ENCODE measurements at regions not wholly inside any gene's neighbourhood (a gene's known extent, or its start where the extent isn't known, plus 50 kb on each side); places are given as distances from the start of the nearest gene placed in this dataset.

DNA sequence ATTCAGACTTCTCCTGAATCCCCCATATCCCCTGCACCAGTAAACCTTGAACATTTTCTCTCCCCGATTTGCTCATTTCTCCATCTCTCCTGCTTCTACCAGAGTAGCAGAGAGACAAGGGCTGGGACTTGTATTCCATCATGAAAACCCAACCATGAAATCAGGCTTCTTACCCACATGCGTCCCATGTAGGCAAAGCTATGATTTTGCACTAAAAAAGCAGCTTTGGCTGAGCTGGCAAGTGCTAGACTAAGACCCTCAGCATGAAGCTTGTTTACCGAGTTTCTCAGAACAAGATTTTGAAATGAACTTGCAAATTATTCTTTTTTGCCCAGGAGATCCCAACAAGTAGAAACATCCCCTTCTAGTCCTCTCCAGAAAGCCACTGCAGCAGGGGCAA lies 80.3 kb upstream of the RFLNA start:
- TF ChIP-seq, protein P1, sequence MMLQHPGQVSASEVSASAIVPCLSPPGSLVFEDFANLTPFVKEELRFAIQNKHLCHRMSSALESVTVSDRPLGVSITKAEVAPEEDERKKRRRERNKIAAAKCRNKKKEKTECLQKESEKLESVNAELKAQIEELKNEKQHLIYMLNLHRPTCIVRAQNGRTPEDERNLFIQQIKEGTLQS (IDR thresholded peaks at IDR 0.05): no peak
- TF ChIP-seq, protein P1 (CRISPR knock-in tag; conservative IDR thresholded peaks at IDR 0.05): no peak
- TF ChIP-seq POLR2AphosphoS5 (IDR thresholded peaks at IDR 0.05; ENCODE audit: control insufficient read depth, insufficient read depth, low read depth, low read length): no peak
- TF ChIP-seq, protein P2, sequence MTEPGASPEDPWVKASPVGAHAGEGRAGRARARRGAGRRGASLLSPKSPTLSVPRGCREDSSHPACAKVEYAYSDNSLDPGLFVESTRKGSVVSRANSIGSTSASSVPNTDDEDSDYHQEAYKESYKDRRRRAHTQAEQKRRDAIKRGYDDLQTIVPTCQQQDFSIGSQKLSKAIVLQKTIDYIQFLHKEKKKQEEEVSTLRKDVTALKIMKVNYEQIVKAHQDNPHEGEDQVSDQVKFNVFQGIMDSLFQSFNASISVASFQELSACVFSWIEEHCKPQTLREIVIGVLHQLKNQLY (CRISPR knock-in tag; conservative IDR thresholded peaks at IDR 0.05): no peak
- TF ChIP-seq MTA3 (IDR thresholded peaks at IDR 0.05; ENCODE audit: borderline replicate concordance): no peak
- no peak for TF ChIP-seq POLR2A (conservative IDR thresholded peaks at IDR 0.05)
- no peak for TF ChIP-seq NR2C1 (IDR thresholded peaks at IDR 0.05)
- no peak for TF ChIP-seq NR2C1 (tag; IDR thresholded peaks at IDR 0.05)
- TF ChIP-seq RBM39 (optimal IDR thresholded peaks at IDR 0.05; ENCODE audit: low read depth, low read length): no peak
- no peak for TF ChIP-seq PHF20 (IDR thresholded peaks at IDR 0.05; ENCODE audit: partially characterized antibody)
